Ecto neural progenitor cell (in vitro differentiated cells): ENCODE measurements at regions not wholly inside any gene's neighbourhood (a gene's known extent, or its start where the extent isn't known, plus 50 kb on each side); places are given as distances from the start of the nearest gene placed in this dataset.
"Not testable (repeated sequence)": the region's sequence is repeated elsewhere in the genome, so short reads cannot be mapped to it uniquely, and the experiment has no call there.

Experiments used
- DNase-seq: peaks from one replicate; pipeline ENCODE4 v3.0.0-alpha.2; 2018; ENCODE audit warnings: low spot score

DNA sequence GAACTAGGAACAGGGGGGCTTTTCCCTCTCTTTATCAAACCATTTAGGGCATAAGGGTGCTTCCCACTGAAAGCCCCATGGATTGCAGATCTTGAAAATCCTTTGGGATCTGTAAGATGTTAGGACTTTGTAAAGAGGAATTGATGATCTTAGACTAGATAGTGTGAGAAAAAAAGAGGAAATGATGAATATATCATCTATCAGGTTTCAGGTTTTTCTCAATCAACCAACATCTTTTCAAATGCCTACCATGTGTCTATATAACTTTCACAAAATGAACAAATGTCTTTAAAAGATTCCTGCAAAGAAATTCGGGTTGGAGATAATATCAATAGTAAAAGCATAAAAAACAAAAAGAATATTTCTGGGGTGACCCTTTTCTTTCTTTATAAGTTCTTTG lies 50.1 kb downstream of the KCNC4 start:
- DNase-seq = no peak

DNA sequence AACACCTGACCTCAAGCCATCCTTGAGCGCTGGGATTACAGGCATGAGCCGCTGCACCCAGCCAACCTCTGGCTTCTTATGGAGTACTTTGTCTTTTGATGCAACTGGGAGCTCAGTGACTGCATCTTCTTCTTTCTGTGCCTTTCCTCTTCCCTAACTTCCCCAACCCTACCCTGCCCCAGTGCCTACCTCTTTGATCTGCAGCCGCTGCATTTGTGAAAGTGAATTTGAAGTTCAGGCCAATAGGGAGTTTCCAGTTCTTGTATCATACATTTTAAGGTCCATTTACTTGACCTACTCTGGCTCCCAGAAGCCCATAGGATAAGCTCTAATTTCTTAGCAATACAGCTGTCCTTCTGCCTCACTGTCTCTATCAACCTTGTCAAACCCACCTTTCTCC lies 52.2 kb downstream of the KCNC4 start:
- no peak for DNase-seq

DNA sequence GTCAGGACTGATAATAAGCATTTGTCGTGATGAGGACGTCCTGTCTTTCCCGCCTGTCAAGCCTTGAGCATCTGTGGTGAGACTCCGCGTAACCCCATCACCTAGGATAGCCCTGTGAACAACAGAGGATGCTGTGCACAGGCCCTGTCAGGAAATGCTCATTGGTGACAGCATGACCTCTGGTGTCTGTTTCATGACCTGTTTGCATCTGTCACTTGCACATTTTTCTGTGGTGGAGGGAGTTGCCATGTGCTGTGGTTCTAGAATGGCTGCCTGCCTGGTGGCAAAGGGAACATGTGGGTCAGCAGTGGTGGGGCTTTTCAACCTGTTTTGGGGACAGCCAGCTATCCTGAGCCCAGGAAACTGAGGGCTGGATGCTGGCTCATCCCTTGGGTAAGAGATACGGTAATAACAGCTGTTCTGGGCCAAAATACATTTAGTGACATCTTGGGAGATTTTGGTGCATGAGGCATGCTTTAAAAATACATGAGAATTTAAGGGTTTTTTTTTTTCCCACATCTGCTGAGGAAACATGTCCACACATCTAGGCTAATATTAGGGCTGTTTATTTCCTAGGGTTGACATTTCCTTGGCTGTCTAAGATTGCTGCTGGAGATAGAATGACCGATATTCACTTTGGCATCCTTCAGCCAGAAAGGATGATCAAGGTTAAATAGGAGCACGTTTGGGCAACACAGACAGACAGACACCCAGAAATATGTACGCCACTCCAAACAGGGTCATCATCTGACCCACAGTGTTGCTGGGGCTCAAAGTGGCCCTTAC lies 52.9 kb downstream of the KCNC4 start:
- no peak for DNase-seq

- no peak for DNase-seq
These were observed 54.3 kb downstream of the KCNC4 start for GRCh38 chr1:110264430-110264829.

DNA sequence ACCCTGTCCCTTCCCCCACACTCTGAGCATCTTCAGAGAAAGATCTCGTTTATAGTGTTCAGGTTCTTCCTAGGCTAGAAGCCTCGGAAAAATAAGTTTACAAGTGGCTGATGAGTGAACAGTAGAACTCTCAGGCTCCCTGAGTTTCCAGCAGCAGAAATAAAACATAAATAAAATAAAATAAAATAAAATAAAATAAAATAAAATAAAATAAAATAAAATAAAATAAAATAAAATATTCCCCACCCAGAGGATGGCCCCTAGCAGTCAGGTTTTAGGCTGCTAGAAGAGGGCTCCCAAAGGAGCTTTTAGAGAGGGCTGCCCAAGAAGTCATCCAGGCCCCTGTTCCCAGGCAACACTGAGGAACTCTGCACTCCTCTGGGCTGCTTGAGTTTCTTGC lies 55.1 kb downstream of the KCNC4 start:
- peak; percentile 7 for DNase-seq

DNA sequence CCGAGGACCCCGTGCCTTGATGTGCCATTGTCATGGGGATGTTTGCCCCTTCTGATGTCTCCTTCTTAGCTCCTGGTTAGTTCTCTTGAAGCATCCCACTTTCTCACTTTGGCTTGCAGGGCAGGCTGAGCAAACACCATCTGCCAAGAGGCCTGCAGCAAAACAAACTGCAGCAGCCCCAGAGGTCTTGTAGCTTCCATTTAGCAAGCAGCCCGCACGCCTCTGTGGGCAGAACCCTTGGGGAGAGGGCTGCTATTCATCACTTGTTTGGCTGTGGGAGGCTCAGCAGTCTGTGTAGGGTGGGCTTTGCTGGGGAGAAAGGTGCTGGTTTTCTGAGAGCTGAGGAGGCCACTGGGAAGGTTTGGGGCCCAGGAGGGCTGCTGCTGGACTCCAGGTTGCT lies 56.7 kb downstream of the KCNC4 start:
- peak; percentile 44 for DNase-seq

GRCh38 chr1:110267260-110267659 lies 57.1 kb downstream of the KCNC4 start:
- DNase-seq = peak; percentile 36

- no peak for DNase-seq
These were observed 61.9 kb downstream of the KCNC4 start for GRCh38 chr1:110272045-110272444.

- DNase-seq = not testable (repeated sequence)
These were observed 63.7 kb downstream of the KCNC4 start for GRCh38 chr1:110273832-110274231.

- no peak for DNase-seq
These were observed 59.1 kb upstream of the RBM15 start for GRCh38 chr1:110280126-110280525.

GRCh38 chr1:110280804-110281203 lies 58.4 kb upstream of the RBM15 start:
- DNase-seq = no peak

DNA sequence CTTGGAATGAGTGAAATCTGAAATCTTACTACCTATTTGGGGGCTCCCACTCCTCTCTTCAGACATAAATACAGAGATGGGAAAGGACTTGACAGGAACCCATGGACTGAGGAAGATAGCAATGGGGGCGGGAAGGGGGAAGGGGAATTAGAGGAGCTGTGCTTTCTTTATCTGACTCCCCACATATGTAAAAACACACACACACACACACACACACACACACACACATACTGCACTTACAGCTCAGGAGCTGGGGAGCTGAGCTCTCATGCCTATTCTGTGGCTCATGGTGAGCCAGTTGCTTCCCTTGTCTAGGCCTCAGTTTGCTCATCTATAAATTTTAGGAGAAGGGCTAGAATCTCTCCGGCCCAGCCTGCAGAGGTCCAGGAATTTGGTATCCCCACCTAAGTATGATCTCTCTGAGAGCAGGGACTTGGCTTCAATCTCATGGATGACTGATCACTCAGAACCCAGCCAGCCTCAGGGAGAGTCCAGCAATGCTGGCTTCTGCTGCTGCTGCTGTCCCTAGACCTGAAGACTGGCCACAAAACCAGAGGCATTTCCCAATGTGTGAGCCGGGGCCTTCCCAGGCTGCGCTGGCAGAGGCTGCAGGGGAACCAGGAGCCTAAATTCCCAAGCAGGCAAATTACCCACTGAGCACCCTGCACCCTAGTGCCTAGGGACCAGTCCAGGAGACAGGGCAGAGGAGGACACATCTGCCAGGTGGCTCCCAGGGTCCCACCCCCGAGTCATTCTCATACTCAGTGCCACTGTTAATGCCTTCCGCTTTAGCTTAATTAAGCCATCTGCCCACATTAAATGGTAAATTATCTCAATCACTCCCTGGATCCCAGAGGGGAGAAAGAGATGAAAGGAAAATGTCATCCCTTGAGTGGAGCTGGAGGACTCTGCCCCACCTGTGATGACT lies 57.5 kb upstream of the RBM15 start:
- no peak for DNase-seq

GRCh38 chr1:110282395-110282794 lies 56.8 kb upstream of the RBM15 start:
- no peak for DNase-seq

DNA sequence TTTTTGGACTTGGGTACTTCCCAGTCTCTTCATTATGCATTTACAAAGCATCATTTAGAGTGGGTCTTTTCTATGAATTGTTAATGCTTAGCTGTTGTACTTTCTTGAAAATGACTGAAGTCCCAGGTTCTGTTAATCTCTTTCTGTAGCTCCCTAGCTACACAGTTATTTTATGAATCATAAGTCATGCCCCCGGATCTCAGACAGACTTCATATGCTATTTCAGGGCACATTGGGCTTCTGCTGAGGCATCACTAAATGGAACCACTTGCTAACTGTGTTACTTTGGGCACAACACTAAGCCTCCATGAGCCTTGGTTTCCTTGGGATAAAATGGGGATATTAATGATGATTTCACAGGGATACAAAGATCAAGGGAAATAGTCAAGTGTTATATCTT lies 55.5 kb upstream of the RBM15 start:
- no peak for DNase-seq

GRCh38 chr1:110285316-110285715 lies 53.9 kb upstream of the RBM15 start:
- no peak for DNase-seq

DNA sequence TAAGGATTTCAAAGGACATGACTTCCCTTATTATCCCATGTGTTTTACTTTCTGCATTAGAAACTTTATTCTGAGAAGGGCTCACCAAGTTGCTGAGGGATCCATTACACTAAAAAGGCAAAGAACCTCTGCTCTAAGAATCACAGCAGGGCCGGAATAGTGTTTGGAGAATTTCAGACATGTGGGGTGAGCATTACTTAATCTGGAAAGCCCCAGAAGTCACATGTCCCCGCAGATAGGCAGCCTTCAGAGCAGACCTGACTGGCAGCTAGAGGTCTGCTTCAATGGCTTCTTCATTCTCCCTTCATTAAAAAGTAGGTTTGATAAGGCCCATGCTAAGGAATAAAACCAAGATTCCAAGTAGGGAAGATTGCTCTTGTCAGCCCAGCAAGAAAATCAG lies 52.6 kb upstream of the RBM15 start:
- no peak for DNase-seq

- no peak for DNase-seq
These were observed 51.1 kb upstream of the RBM15 start for GRCh38 chr1:110288111-110288510.
